Neural cell (in vitro differentiated cells): ENCODE measurements at regions not wholly inside any gene's neighbourhood (a gene's known extent, or its start where the extent isn't known, plus 50 kb on each side); places are given as distances from the start of the nearest gene placed in this dataset.

ENCODE experiments used
- CTCF ChIP-seq: fragments of 450-650 bp; IDR thresholded peaks from 2 replicates; pipeline ENCODE4 v1.5.1; 2014; ENCODE audit warnings: antibody characterized with exemption, mild to moderate bottlenecking, moderate library complexity; ENCODE audit not compliant: poor library complexity, severe bottlenecking
- POLR2AphosphoS5 ChIP-seq: IDR thresholded peaks from 2 replicates; pipeline ENCODE4 v1.6.1; 2012

- no peak for TF ChIP-seq CTCF
- no peak for TF ChIP-seq POLR2AphosphoS5
These were observed 305.9 kb upstream of the DAB2 start for GRCh38 chr5:39730699-39731098.
